RWPE2 (cell line): ENCODE measurements at regions not wholly inside any gene's neighbourhood (a gene's known extent, or its start where the extent isn't known, plus 50 kb on each side); places are given as distances from the start of the nearest gene placed in this dataset.

Experiments used
- ATAC-seq: fragments of 200-7000 bp; cut with Tn5 transposase; 3 replicates; pipeline ENCODE4 v1.9.1; 2021; ENCODE audit warnings: low read depth
- DNase-seq: peaks from one replicate; pipeline ENCODE4 v3.0.0-alpha.2; 2020; ENCODE audit warnings: low spot score
- H3K27ac ChIP-seq: fragments of 450-650 bp; 2 replicates; pipeline ENCODE4 v1.5.1; 2017; ENCODE audit warnings: mild to moderate bottlenecking; ENCODE audit not compliant: poor library complexity, severe bottlenecking
- H3K27me3 ChIP-seq: fragments of 250-450 bp; sonication (Bioruptor Pico); 2 replicates; pipeline ENCODE4 v1.5.1; 2021; ENCODE audit warnings: mild to moderate bottlenecking, moderate library complexity; ENCODE audit not compliant: insufficient read depth, poor library complexity, severe bottlenecking
- H3K36me3 ChIP-seq: fragments of 250-450 bp; sonication (Bioruptor Pico); 2 replicates; pipeline ENCODE4 v1.5.1; 2020; ENCODE audit warnings: low read depth, mild to moderate bottlenecking, moderate library complexity
- H3K4me1 ChIP-seq: fragments of 250-450 bp; sonication (Bioruptor Pico); 2 replicates; pipeline ENCODE4 v1.5.1; 2021; ENCODE audit warnings: mild to moderate bottlenecking, moderate library complexity; ENCODE audit not compliant: insufficient read depth, poor library complexity, severe bottlenecking
- H3K4me3 ChIP-seq: fragments of 250-450 bp; sonication (Bioruptor Pico); 2 replicates; pipeline ENCODE4 v1.5.1; 2021; ENCODE audit warnings: mild to moderate bottlenecking, moderate library complexity; ENCODE audit not compliant: severe bottlenecking
- H3K9me3 ChIP-seq: fragments of 250-450 bp; sonication (Bioruptor Pico); 2 replicates; pipeline ENCODE4 v1.5.1; 2021; ENCODE audit warnings: mild to moderate bottlenecking, moderate library complexity; ENCODE audit not compliant: severe bottlenecking
- TF ChIP-seq, protein P1 (sequence below): fragments of 450-650 bp; IDR thresholded peaks from one replicate; pipeline ENCODE4 v1.5.1; 2017; ENCODE audit warnings: mild to moderate bottlenecking, moderate library complexity; ENCODE audit not compliant: poor library complexity, severe bottlenecking

DNA sequence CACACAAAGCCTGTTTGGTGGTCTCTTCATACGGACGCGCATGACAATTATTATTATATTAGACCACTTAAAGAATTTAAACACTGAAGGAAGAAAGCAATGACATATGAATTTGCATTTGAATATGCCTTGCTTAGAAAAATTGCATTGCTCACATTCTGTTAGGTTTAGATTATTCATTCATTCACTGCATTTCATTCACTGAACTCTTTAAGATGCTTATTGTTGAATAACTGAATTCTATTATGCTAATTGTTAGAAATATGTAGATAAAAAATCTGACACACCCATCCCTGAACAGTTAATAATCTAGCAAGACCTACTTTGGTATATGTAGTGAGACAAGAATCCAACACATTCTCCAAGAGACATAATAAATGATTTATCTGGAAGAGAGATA, 94.4 kb upstream of the PEX5L start:
- H3K4me3 ChIP-seq: no peak overlapping the region
- H3K36me3 ChIP-seq: no peaks in the 10 kb centered on the region
- no peak overlapping the region for H3K27ac ChIP-seq
- no peak for DNase-seq
- no peaks in the 10 kb centered on the region for H3K27me3 ChIP-seq
- no peaks in the 10 kb centered on the region for H3K9me3 ChIP-seq
- no peaks in the 10 kb centered on the region for H3K4me1 ChIP-seq
- no peak for ATAC-seq
- TF ChIP-seq, protein P1, sequence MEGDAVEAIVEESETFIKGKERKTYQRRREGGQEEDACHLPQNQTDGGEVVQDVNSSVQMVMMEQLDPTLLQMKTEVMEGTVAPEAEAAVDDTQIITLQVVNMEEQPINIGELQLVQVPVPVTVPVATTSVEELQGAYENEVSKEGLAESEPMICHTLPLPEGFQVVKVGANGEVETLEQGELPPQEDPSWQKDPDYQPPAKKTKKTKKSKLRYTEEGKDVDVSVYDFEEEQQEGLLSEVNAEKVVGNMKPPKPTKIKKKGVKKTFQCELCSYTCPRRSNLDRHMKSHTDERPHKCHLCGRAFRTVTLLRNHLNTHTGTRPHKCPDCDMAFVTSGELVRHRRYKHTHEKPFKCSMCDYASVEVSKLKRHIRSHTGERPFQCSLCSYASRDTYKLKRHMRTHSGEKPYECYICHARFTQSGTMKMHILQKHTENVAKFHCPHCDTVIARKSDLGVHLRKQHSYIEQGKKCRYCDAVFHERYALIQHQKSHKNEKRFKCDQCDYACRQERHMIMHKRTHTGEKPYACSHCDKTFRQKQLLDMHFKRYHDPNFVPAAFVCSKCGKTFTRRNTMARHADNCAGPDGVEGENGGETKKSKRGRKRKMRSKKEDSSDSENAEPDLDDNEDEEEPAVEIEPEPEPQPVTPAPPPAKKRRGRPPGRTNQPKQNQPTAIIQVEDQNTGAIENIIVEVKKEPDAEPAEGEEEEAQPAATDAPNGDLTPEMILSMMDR: no peak

DNA sequence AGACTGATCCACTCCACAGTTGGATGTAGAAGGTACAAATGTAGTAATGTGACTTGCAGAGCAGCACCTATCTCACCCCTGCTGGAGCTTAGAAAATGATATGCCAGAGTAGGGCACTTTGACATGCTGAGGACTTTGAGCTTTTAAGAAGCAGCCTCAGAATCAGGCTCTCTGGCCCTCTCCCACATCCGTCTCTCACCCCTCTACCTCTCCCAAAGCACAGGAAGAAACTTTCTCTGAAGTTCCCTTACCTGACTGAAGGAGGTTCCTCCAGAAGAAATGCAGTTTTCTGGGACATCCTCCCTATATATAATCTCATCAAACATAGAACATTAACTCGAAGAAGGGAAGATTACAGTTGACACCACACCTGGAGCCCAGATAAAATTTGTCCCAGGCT, 98.4 kb upstream of the PEX5L start:
- Histone ChIP-seq H3K4me1 (no peaks in the 10 kb centered on the region), H3K9me3 (no peaks in the 10 kb centered on the region), H3K4me3 (no peak overlapping the region), H3K27ac (no peak overlapping the region), H3K27me3 (no peaks in the 10 kb centered on the region), H3K36me3 (no peaks in the 10 kb centered on the region)
- TF ChIP-seq, protein P1: no peak
- no peak for ATAC-seq
- no peak for DNase-seq

DNA sequence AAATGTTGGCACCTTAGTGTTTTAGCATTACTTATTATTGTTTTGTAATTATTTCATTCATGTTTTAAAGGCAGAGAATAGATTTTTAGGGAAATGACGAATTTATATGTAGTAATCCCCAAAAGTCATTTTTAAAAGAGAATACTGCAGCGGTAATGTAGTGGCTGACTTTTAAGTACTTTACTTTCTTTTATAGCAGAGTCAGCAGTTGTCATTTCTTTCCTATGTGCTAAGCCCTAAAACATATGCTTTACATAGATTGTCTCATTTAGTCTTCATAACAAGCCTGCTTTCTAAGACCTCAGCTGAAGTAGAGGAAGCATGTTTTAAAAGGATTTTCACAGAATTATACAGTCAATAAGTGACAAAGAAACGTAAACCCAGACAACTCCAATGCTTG, 102.1 kb upstream of the PEX5L start:
- H3K4me3 ChIP-seq: no peak overlapping the region
- H3K9me3 ChIP-seq: no peaks in the 10 kb centered on the region
- DNase-seq: no peak
- H3K27ac ChIP-seq: no peak overlapping the region
- ATAC-seq: no peak
- H3K4me1 ChIP-seq: no peaks in the 10 kb centered on the region
- no peaks in the 10 kb centered on the region for H3K36me3 ChIP-seq
- TF ChIP-seq, protein P1: no peak
- no peaks in the 10 kb centered on the region for H3K27me3 ChIP-seq

DNA sequence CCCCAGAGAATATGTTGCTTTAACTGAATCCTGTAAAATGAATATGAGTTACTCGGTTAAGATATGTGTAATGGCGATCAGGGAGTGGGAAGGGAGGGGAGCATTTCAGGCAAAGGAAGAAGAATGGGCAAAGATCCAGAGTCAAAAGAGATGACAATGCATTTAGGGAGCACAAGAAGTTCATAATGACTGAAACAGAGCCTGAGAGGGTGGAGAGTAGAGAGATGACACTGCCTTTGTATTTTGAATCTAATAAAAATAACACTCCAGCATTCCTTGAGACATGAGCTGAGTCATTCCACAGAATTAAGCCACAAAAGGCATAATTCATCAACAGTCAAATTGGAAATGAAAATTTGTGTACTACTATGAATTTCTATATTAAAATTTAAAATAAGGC, 105.3 kb upstream of the PEX5L start:
- no peak overlapping the region for H3K27ac ChIP-seq
- no peaks in the 10 kb centered on the region for H3K4me1 ChIP-seq
- no peak overlapping the region for H3K4me3 ChIP-seq
- no peak; the same call in 2 of the 3 replicates for ATAC-seq
- TF ChIP-seq, protein P1: no peak
- no peaks in the 10 kb centered on the region for H3K36me3 ChIP-seq
- H3K9me3 ChIP-seq: no peaks in the 10 kb centered on the region
- no peak for DNase-seq
- H3K27me3 ChIP-seq: no peaks in the 10 kb centered on the region

DNA sequence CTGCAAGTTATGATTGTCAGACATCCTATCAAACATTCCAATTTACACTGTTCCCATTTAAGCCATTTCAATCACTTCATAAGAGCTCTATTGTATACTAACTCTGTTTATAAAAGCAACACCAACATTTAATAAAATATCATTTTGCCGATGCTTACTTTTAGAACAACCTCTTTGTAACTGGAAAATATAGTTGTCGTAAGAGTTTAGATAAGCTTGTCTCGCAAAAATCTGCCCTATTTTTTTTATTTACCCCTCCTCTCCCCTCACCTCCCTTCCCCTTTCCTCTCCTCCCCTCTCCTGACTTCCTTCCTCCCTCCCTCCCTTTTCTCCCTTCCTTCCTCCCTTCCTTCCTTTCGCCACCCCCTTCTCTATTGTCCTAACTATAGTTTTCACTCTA, 105.7 kb upstream of the PEX5L start:
- TF ChIP-seq, protein P1: no peak
- H3K27me3 ChIP-seq: no peaks in the 10 kb centered on the region
- no peaks in the 10 kb centered on the region for H3K4me1 ChIP-seq
- no peak overlapping the region for H3K4me3 ChIP-seq
- H3K9me3 ChIP-seq: no peaks in the 10 kb centered on the region
- DNase-seq (no peak), ATAC-seq (no peak)
- H3K27ac ChIP-seq: no peak overlapping the region
- H3K36me3 ChIP-seq: no peaks in the 10 kb centered on the region
